NOMO-1 treated with DMSO at 0.1 percent for 48 hours (cell line): ENCODE measurements at regions not wholly inside any gene's neighbourhood (a gene's known extent, or its start where the extent isn't known, plus 50 kb on each side); places are given as distances from the start of the nearest gene placed in this dataset.
"Not testable (repeated sequence)": the region's sequence is repeated elsewhere in the genome, so short reads cannot be mapped to it uniquely, and the experiment has no call there.

ENCODE experiments used
- DNase-seq: peaks from one replicate; lab custom pipeline; 2025; ENCODE audit not compliant: unreplicated experiment; lab: John Stamatoyannopoulos, UW

GRCh38 chr2:122528061-122528460, 772.6 kb downstream of the TSN start:
- no peak for DNase-seq

GRCh38 chr2:122528958-122529705, 773.7 kb downstream of the TSN start:
- DNase-seq = no peak

DNA sequence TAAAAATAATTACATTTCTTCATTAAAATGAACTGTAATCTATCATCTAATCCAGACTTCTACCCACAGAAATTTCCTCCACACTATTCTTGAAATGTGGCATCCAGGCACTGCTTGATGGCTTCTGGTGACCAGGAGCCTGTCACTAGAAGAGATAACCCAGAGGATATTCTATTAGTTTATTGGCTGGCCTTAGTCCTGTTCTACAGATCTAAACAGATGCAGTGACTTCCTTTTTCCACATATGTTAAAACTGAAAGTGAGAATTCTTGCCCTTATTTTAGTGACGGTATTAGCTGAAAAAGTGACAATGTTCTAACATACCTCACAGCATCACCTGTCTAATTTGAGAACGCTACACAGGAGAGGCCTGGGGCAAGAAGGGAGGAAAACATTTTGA, 775.4 kb downstream of the TSN start:
- peak; percentile 57 for DNase-seq

- peak; percentile 56 for DNase-seq
These were observed 776.0 kb downstream of the TSN start for GRCh38 chr2:122531290-122532071.

DNA sequence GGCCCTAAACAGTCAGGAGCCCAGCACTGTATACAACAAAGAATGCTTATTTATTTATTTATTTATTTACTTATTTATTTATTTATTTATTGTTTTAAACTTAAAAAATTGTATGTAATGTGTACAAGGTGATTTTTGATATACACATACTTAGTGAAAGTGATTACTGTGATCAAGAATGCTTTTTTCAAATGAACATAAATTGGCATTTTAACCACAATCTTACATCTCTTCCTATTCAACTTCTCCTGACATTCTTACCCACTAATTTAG, 776.6 kb downstream of the TSN start:
- DNase-seq = no peak

- no peak for DNase-seq
These were observed 777.0 kb downstream of the TSN start for GRCh38 chr2:122532481-122532880.

DNA sequence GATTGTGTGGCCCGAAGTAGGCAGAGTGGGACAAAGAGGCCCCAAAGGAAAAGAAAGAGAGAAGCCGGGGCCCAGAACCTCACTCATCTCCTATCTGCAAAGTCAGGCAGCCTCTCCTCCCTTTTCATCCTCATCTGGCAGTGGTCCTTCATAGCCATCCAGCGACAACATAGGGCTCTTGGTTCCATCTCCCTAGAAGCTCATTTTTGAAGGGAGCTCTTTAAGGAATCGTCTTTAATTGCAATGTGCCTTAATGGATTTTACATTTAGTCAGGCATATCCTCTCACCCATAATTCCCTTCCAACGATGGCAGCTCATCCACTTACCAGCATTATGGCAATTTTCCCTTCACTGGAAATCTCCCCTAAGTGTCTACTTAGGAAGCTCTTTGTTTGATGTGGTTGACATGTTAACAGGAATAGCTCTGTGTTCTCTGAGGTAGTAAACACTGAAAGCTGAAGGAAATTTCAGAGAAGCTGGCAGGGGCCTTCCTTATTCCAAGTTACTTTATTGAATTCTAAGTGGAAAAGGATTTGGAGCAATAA, 780.6 kb downstream of the TSN start:
- DNase-seq = no peak

DNA sequence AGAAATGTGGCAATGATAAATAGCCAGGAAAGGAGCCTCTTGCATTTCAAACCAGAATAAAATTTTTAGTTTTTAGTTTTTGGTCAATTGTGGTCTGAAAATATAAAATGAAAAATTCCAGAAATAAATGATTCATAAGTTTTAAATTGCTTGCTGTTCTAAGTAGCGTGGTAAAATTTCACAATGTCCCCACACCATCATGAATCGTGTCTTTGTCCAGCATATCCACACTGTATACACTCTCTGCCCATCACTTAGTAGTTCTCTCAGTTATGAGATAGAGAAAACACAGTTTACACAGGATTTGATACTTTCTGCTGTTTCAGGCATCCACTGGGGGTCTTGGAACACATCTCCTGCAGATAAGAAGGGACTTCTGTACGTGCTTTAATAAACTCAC, 783.9 kb downstream of the TSN start:
- DNase-seq = no peak

DNA sequence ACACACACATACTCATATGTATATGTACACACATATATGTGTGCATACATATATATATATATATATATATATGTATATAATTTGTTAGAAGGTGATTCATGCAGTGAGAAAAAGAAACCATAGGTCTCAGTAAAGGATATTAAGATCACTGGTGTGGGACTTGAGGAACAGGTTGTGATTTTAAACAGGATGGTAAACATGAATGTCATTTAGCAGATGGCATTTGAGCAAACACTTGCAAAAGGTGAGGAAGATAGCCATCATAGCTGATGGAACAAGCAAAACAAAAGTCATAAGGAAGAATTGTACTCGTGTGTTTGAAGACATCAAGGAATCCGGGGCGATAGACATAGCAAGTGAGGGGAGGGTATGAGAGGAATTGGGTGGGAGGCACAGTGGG, 784.5 kb downstream of the TSN start:
- DNase-seq = no peak

DNA sequence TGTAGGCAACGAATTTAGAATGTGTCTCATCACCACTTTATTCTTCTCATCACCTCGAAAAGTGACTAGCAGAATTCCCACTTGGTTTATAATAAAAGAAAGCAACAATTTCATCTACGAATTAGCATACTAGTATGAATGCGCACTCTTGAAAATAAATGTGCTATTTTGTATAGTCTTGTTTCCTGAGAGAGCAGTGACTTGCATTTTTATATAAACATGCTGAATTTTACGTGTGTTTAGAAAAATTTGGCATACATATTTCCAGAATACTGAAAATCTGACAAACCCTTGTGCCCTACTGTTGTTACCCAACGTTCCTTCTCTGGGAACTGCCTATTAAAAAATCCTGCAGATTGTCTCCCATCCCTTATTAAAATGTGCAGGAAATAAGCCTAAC, 786.8 kb downstream of the TSN start:
- no peak for DNase-seq

GRCh38 chr2:122542646-122543045, 787.2 kb downstream of the TSN start:
- no peak for DNase-seq

DNA sequence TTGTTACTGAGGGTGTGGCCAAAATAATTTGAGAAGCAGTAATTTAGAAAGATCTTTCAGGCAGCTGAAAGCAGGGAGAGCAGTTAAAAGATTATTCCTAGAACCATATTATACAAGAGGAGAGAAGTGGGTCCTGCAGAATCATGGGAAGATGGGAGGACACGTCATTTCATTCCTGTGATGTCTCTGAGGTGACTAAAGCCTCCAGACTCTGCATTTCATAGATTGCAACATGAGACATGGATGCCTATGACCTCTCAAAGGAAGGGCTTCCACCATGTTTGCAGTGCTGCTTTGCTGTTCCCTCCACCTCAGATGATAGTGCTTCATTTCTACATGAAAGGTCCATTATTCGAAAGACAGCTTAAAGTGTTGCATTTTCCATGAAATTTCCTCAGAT, 788.4 kb downstream of the TSN start:
- no peak for DNase-seq

- no peak for DNase-seq
These were observed 790.4 kb downstream of the TSN start for GRCh38 chr2:122545821-122546220.

GRCh38 chr2:122562775-122563174, 807.3 kb downstream of the TSN start:
- DNase-seq = no peak

- no peak for DNase-seq
These were observed 808.3 kb downstream of the TSN start for GRCh38 chr2:122563781-122564180.

- DNase-seq = no peak
These were observed 809.4 kb downstream of the TSN start for GRCh38 chr2:122564843-122565242.

GRCh38 chr2:122565364-122565763, 809.9 kb downstream of the TSN start:
- DNase-seq = no peak

DNA sequence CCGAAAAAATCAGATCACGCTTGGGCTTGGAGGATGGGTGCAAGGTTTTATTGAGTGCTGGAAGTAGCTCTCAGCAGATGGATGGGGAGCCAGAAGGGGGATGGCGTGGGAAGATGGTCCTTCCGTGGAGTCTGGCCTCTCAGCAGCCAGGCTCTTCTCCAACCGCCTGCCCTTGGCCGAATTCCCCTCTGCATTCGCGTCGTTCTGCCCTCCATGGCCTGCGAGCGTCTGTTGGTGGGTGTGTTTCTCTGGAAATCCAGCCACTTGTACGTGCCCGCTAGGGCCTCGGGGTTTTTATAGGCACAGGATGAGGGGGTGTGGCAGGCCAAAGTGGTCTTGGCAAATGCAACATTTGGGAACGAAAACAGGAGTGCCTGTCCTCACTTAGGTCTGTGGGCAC, 815.2 kb downstream of the TSN start:
- no peak for DNase-seq

DNA sequence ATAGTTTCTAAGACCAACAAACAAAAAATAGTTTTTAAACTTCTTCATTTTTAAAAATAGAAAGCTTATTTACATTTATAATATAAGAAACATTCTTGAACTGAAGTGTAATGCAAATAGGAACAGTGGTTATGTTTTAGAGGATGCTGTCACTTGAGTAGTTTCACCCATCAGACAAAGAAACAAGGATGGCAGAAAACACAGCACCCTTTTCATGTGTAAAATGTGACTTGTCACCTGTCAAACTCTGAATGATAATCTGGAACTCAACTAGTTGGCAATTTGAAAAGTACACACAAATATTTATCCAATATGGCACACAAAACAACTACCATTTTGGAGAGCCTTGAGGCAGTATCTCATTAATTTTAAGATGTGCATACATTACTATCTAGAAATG, 816.0 kb downstream of the TSN start:
- not testable (repeated sequence) for DNase-seq

- no peak for DNase-seq
These were observed 819.6 kb downstream of the TSN start for GRCh38 chr2:122575076-122575475.

- no peak for DNase-seq
These were observed 827.9 kb downstream of the TSN start for GRCh38 chr2:122583159-122583917.

DNA sequence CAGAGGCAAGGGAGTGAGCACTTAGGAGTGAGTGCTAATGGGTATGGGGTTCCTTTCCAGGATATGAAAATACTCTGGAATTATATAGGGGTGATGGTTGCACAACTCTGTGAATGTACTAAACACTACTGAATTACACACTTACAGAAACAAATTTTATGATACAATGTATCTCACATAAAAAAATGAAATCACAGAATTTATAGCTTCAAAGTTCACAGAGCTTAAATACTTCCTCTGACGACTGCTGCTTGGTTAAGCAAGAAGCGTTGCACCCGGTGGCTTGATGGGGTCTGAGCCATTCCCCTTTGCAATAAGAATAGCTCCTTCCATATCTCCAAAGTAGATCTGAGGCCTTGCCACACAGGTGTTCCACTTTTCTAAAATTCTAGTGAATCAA, 835.1 kb downstream of the TSN start:
- DNase-seq = no peak
